ENCODE measurements at regions not wholly inside any gene's neighbourhood (a gene's known extent, or its start where the extent isn't known, plus 50 kb on each side); places are given as distances from the start of the nearest gene placed in this dataset.

- H3K4me3 ChIP-seq = no peak overlapping the region
- no peak overlapping the region for H3K27ac ChIP-seq
These were observed 124.9 kb upstream of the HABP2 start for GRCh38 chr10:113427811-113428558.

GRCh38 chr10:113430634-113431397, 122.0 kb upstream of the HABP2 start:
- no peak overlapping the region for H3K4me3 ChIP-seq

GRCh38 chr10:113431398-113432160, 121.3 kb upstream of the HABP2 start:
- H3K27ac ChIP-seq = no peak overlapping the region
- no peak overlapping the region for H3K4me3 ChIP-seq

More at GRCh38 chr10:113430634-113431397, 122.0 kb upstream of the HABP2 start:
- H3K27ac ChIP-seq = no peak overlapping the region

- Histone ChIP-seq H3K4me3 (no peak overlapping the region), H3K27ac (no peak overlapping the region)
These were observed 119.1 kb upstream of the HABP2 start for GRCh38 chr10:113433711-113434110.

- Histone ChIP-seq H3K27ac (no peak overlapping the region), H3K4me3 (no peak overlapping the region)
These were observed 118.5 kb upstream of the HABP2 start for GRCh38 chr10:113434315-113434714.

- no peak overlapping the region for H3K27ac ChIP-seq
- no peak overlapping the region for H3K4me3 ChIP-seq
These were observed 117.9 kb upstream of the HABP2 start for GRCh38 chr10:113434950-113435349.

GRCh38 chr10:113435881-113436280, 117.0 kb upstream of the HABP2 start:
- Histone ChIP-seq H3K27ac (no peak overlapping the region), H3K4me3 (no peak overlapping the region)

GRCh38 chr10:113436851-113437250, 116.0 kb upstream of the HABP2 start:
- no peak overlapping the region for H3K4me3 ChIP-seq
- no peak overlapping the region for H3K27ac ChIP-seq

- Histone ChIP-seq H3K4me3 (no peak overlapping the region), H3K27ac (no peak overlapping the region)
These were observed 114.2 kb upstream of the HABP2 start for GRCh38 chr10:113438652-113439051.

GRCh38 chr10:113441220-113441619, 111.6 kb upstream of the HABP2 start:
- no peak overlapping the region for H3K27ac ChIP-seq
- H3K4me3 ChIP-seq = no peak overlapping the region

GRCh38 chr10:113441686-113442270, 111.1 kb upstream of the HABP2 start:
- Histone ChIP-seq H3K27ac (no peak overlapping the region), H3K4me3 (no peak overlapping the region)

GRCh38 chr10:113442336-113442735, 110.5 kb upstream of the HABP2 start:
- Histone ChIP-seq H3K27ac (no peak overlapping the region), H3K4me3 (no peak overlapping the region)

- H3K4me3 ChIP-seq = no peak overlapping the region
These were observed 109.5 kb upstream of the HABP2 start for GRCh38 chr10:113443141-113443925.

GRCh38 chr10:113444766-113445365, 108.0 kb upstream of the HABP2 start:
- Histone ChIP-seq H3K4me3 (no peak overlapping the region), H3K27ac (no peak overlapping the region)

More at GRCh38 chr10:113443141-113443925, 109.5 kb upstream of the HABP2 start:
- no peak overlapping the region for H3K27ac ChIP-seq

GRCh38 chr10:113445736-113446135, 107.1 kb upstream of the HABP2 start:
- no peak overlapping the region for H3K27ac ChIP-seq
- no peak overlapping the region for H3K4me3 ChIP-seq

- no peak overlapping the region for H3K27ac ChIP-seq
These were observed 106.1 kb upstream of the HABP2 start for GRCh38 chr10:113446739-113447138.

GRCh38 chr10:113447278-113447677, 105.6 kb upstream of the HABP2 start:
- no peak overlapping the region for H3K4me3 ChIP-seq
- H3K27ac ChIP-seq = no peak overlapping the region

More at GRCh38 chr10:113446739-113447138, 106.1 kb upstream of the HABP2 start:
- no peak overlapping the region for H3K4me3 ChIP-seq

GRCh38 chr10:113449006-113449695, 103.7 kb upstream of the HABP2 start:
- no peak overlapping the region for H3K27ac ChIP-seq
- H3K4me3 ChIP-seq = no peak overlapping the region
